AG08396 (cell line): ENCODE measurements at regions not wholly inside any gene's neighbourhood (a gene's known extent, or its start where the extent isn't known, plus 50 kb on each side); places are given as distances from the start of the nearest gene placed in this dataset.

ENCODE experiments used
- DNase-seq: peaks from one replicate; pipeline ENCODE4 v3.0.0; 2012; ENCODE audit warnings: low spot score, mixed read lengths

GRCh38 chr4:52288212-52288855 lies 237.2 kb downstream of the SPATA18 start:
- DNase-seq, result no peak

- DNase-seq, result no peak
Observed at GRCh38 chr4:52290466-52290865, 239.4 kb downstream of the SPATA18 start.

- no peak for DNase-seq
Observed at GRCh38 chr4:52292245-52292644, 241.1 kb downstream of the SPATA18 start.

- no peak for DNase-seq
Observed at GRCh38 chr4:52296341-52296740, 245.2 kb downstream of the SPATA18 start.

- no peak for DNase-seq
Observed at GRCh38 chr4:52298444-52298843, 247.3 kb downstream of the SPATA18 start.

GRCh38 chr4:52299120-52299519 lies 248.0 kb downstream of the SPATA18 start:
- no peak for DNase-seq

- no peak for DNase-seq
Observed at GRCh38 chr4:52311464-52312125, 260.5 kb downstream of the SPATA18 start.

- DNase-seq, result no peak
Observed at GRCh38 chr4:52312722-52313121, 261.6 kb downstream of the SPATA18 start.

- no peak for DNase-seq
Observed at GRCh38 chr4:52317361-52317879, 266.3 kb downstream of the SPATA18 start.

- DNase-seq, result no peak
Observed at GRCh38 chr4:52317981-52318380, 266.9 kb downstream of the SPATA18 start.

- DNase-seq, result no peak
Observed at GRCh38 chr4:52329894-52330293, 278.8 kb downstream of the SPATA18 start.

- no peak for DNase-seq
Observed at GRCh38 chr4:52343595-52343994, 292.5 kb downstream of the SPATA18 start.

GRCh38 chr4:52350926-52351325 lies 299.8 kb downstream of the SPATA18 start:
- DNase-seq, result no peak

GRCh38 chr4:52358366-52358765 lies 300.7 kb downstream of the USP46 start:
- DNase-seq, result no peak

- no peak for DNase-seq
Observed at GRCh38 chr4:52358883-52359321, 300.2 kb downstream of the USP46 start.

- DNase-seq, result no peak
Observed at GRCh38 chr4:52366191-52366590, 292.9 kb downstream of the USP46 start.

- no peak for DNase-seq
Observed at GRCh38 chr4:52366621-52367020, 292.5 kb downstream of the USP46 start.

GRCh38 chr4:52367282-52367830 lies 291.7 kb downstream of the USP46 start:
- no peak for DNase-seq

GRCh38 chr4:52368895-52369294 lies 290.2 kb downstream of the USP46 start:
- no peak for DNase-seq

- DNase-seq, result no peak
Observed at GRCh38 chr4:52369649-52370048, 289.5 kb downstream of the USP46 start.

- no peak for DNase-seq
Observed at GRCh38 chr4:52370576-52370975, 288.5 kb downstream of the USP46 start.

- DNase-seq, result no peak
Observed at GRCh38 chr4:52371841-52372240, 287.3 kb downstream of the USP46 start.

- no peak for DNase-seq
Observed at GRCh38 chr4:52372269-52372668, 286.8 kb downstream of the USP46 start.
